Transverse colon (tissue), 4 donors: ENCODE measurements at regions not wholly inside any gene's neighbourhood (a gene's known extent, or its start where the extent isn't known, plus 50 kb on each side); places are given as distances from the start of the nearest gene placed in this dataset.

Source experiments
- DNase-seq: peaks from one replicate; pipeline ENCODE4 v3.0.0-alpha.2; 2019
- H3K27ac ChIP-seq, 4 donors: fragments of 200-600 bp; sonication (generic); 2 replicates each; pipeline ENCODE4 v1.5.1; 2016 to 2018; ENCODE audit warnings: inconsistent platforms in 4 of 4
- H3K27me3 ChIP-seq: fragments of 200-600 bp; sonication (generic); 2 replicates; pipeline ENCODE4 v1.5.1; 2017; ENCODE audit warnings: inconsistent platforms
- H3K36me3 ChIP-seq, 4 donors: fragments of 200-600 bp; sonication (generic); 2 replicates each; pipeline ENCODE4 v1.5.1; 2017 to 2019; ENCODE audit warnings: inconsistent platforms in 4 of 4
- H3K4me1 ChIP-seq, 4 donors: fragments of 200-600 bp; sonication (generic); 2 replicates each; pipeline ENCODE4 v1.5.1; 2017 to 2020; ENCODE audit warnings: inconsistent platforms in 4 of 4
- H3K4me3 ChIP-seq, 4 donors: fragments of 200-600 bp; sonication (generic); 1 replicate in 1 of 4; 2 replicates in 3 of 4; pipeline versions ENCODE4 v1.5.1 to v1.6.1; 2017 to 2019; ENCODE audit warnings: inconsistent platforms in 4 of 4
- H3K9me3 ChIP-seq, 2 donors: fragments of 200-600 bp; sonication (generic); 2 replicates each; pipeline ENCODE4 v1.5.1; 2017 to 2019; ENCODE audit warnings: inconsistent platforms in 2 of 2
- CTCF ChIP-seq, 5 experiments: fragments of 200-600 bp in 3 of 5; fragments of 450-650 bp in 2 of 5; sonication (generic) in 3 of 5; IDR thresholded peaks; 1 replicate in 2 of 5; 2 replicates in 3 of 5; pipeline ENCODE4 v1.5.1; 2016 to 2017; ENCODE audit warnings: antibody characterized with exemption in 5 of 5, inconsistent platforms in 3 of 5, mild to moderate bottlenecking in 2 of 5, moderate library complexity in 1 of 5
- EP300 ChIP-seq: sonication (generic); formaldehyde crosslinking; IDR thresholded peaks from one replicate; pipeline ENCODE4 v1.6.1; 2017; ENCODE audit warnings: antibody characterized with exemption, low read depth
- POLR2A ChIP-seq: fragments of 450-650 bp; IDR thresholded peaks from one replicate; pipeline ENCODE4 v1.6.1; 2016; ENCODE audit warnings: antibody characterized with exemption, mild to moderate bottlenecking, moderate library complexity
- POLR2AphosphoS5 ChIP-seq, 3 donors: sonication (generic); formaldehyde crosslinking; IDR thresholded peaks; one replicate each; pipeline ENCODE4 v1.6.1; 2016; ENCODE audit warnings: antibody characterized with exemption in 3 of 3
- WGBS, 2 donors: methylation state at CpG; one replicate each; pipeline ENCODE4 v1.1.5; 2018; ENCODE audit warnings: low coverage in 1 of 2; 5-methylcytosine and 5-hydroxymethylcytosine counted together
- in situ Hi-C, 4 donors: fragments of 200-750 bp; cut with MboI; loops; one replicate each; pipeline versions ENCODE4 v1.15.0 to v1.15.1; 2017; ENCODE audit warnings: low sequenced_read_pairs in 3 of 4, low pct_ligation_motif_present in 1 of 4, low pct_unique_long_range_greater_than_20kb in 1 of 4
- intact Hi-C: fragments of 100-400 bp; cut with DNase I; formaldehyde crosslinking; loops from one replicate; pipeline ENCODE4 v1.15.1; 2023; ENCODE audit warnings: low total_unique reads

GRCh38 chr6:62819640-62820039 is 391.6 kb upstream of the FKBP1C start:
- Histone ChIP-seq H3K4me1 (no peaks in the 10 kb centered on the region), H3K36me3 (no peaks in the 10 kb centered on the region), H3K27me3 (no peaks in the 10 kb centered on the region), H3K9me3 (no peaks in the 10 kb centered on the region), H3K27ac (no peak overlapping the region), H3K4me3 (no peak overlapping the region)
- no peak for DNase-seq
- TF ChIP-seq POLR2A (no peak), CTCF (IDR thresholded peaks at IDR 0.05) (no peak), POLR2AphosphoS5 (IDR thresholded peaks at IDR 0.05) (no peak), EP300 (no peak)
- 61% methylated on average over 2 of the region's 2 CpGs; no CpG with 5 or more reads in 1 of the 2 donors for WGBS, 2 donors
- intact Hi-C loops = no loop called here
- in situ Hi-C loops = no loop called here

- Histone ChIP-seq H3K9me3 (no peaks in the 10 kb centered on the region), H3K27me3 (no peaks in the 10 kb centered on the region), H3K27ac (no peak overlapping the region), H3K4me3 (no peak overlapping the region), H3K36me3 (no peaks in the 10 kb centered on the region), H3K4me1 (no peaks in the 10 kb centered on the region)
- TF ChIP-seq EP300 (no peak), POLR2A (no peak), CTCF (IDR thresholded peaks at IDR 0.05) (no peak), POLR2AphosphoS5 (IDR thresholded peaks at IDR 0.05) (no peak)
- peak; percentile 8 for DNase-seq
- in situ Hi-C loops = no loop called here
- WGBS, 2 donors = 32 to 45% methylated on average over 1 of the region's 1 CpG
- intact Hi-C loops = no loop called here
These were observed 402.5 kb upstream of the FKBP1C start for GRCh38 chr6:62808565-62809293.

GRCh38 chr6:62805431-62805830 is 405.8 kb upstream of the FKBP1C start:
- H3K4me3 ChIP-seq = no peak overlapping the region
- no peaks in the 10 kb centered on the region for H3K4me1 ChIP-seq
- no peak for TF ChIP-seq CTCF (IDR thresholded peaks at IDR 0.05)
- no peak for TF ChIP-seq POLR2A
- no peak for TF ChIP-seq POLR2AphosphoS5 (IDR thresholded peaks at IDR 0.05)
- TF ChIP-seq EP300 = no peak
- in situ Hi-C loops = no loop called here
- no peak overlapping the region for H3K27ac ChIP-seq
- no peaks in the 10 kb centered on the region for H3K36me3 ChIP-seq
- DNase-seq = no peak
- H3K9me3 ChIP-seq = no peaks in the 10 kb centered on the region
- intact Hi-C loops = no loop called here
- H3K27me3 ChIP-seq = no peaks in the 10 kb centered on the region
- WGBS, 2 donors = 46 to 75% methylated on average over 4 of the region's 4 CpGs

- DNase-seq = no peak
- TF ChIP-seq POLR2A = no peak
- TF ChIP-seq EP300 = no peak
- TF ChIP-seq POLR2AphosphoS5 (IDR thresholded peaks at IDR 0.05) = no peak
- TF ChIP-seq CTCF (IDR thresholded peaks at IDR 0.05) = no peak
- Histone ChIP-seq H3K4me3 (no peak overlapping the region), H3K4me1 (no peaks in the 10 kb centered on the region), H3K9me3 (no peaks in the 10 kb centered on the region), H3K36me3 (no peaks in the 10 kb centered on the region), H3K27me3 (no peaks in the 10 kb centered on the region), H3K27ac (no peak overlapping the region)
- in situ Hi-C loops (no loop called here), intact Hi-C loops (no loop called here)
- 84% methylated on average over 7 of the region's 7 CpGs; no CpG with 5 or more reads in 1 of the 2 donors for whole genome bisulfite sequencing, 2 donors
These were observed 408.2 kb upstream of the FKBP1C start for GRCh38 chr6:62803094-62803493.
